Prostate gland (tissue), 2 donors: ENCODE measurements at regions not wholly inside any gene's neighbourhood (a gene's known extent, or its start where the extent isn't known, plus 50 kb on each side); places are given as distances from the start of the nearest gene placed in this dataset.

Experiments
- DNase-seq: peaks from one replicate; pipeline ENCODE4 v3.0.0-alpha.2; 2019; ENCODE audit warnings: low spot score
- H3K27ac ChIP-seq, 2 donors: fragments of 200-600 bp; sonication (generic); 2 replicates each; pipeline ENCODE4 v1.5.1; 2017 to 2019
- H3K27me3 ChIP-seq: fragments of 200-600 bp; sonication (generic); replicated peaks from 2 replicates; pipeline ENCODE4 v1.5.1; 2019; ENCODE audit not compliant: insufficient read depth
- H3K36me3 ChIP-seq, 2 donors: fragments of 200-600 bp; sonication (generic); 1 replicate in 1 of 2; 2 replicates in 1 of 2; pipeline versions ENCODE4 v1.5.1 to v1.8.1; 2017 to 2019
- H3K4me1 ChIP-seq: fragments of 200-600 bp; sonication (generic); replicated peaks from 2 replicates; pipeline ENCODE4 v1.5.1; 2019
- H3K4me3 ChIP-seq, 2 donors: fragments of 200-600 bp; sonication (generic); 2 replicates each; pipeline ENCODE4 v1.5.1; 2017 to 2019
- H3K9me3 ChIP-seq: fragments of 200-600 bp; sonication (generic); 2 replicates; pipeline ENCODE4 v1.5.1; 2017
- CTCF ChIP-seq, 4 experiments: fragments of 200-600 bp in 2 of 4; fragments of 450-650 bp in 2 of 4; sonication (generic) in 2 of 4; IDR thresholded peaks; 1 replicate in 3 of 4; 2 replicates in 1 of 4; pipeline ENCODE4 v1.5.1; 2016 to 2019; ENCODE audit warnings: antibody characterized with exemption in 4 of 4, mild to moderate bottlenecking in 2 of 4, moderate library complexity in 2 of 4
- POLR2A ChIP-seq: fragments of 450-650 bp; IDR thresholded peaks from one replicate; pipeline ENCODE4 v1.6.1; 2016; ENCODE audit warnings: antibody characterized with exemption, mild to moderate bottlenecking
- POLR2AphosphoS5 ChIP-seq: sonication (generic); formaldehyde crosslinking; IDR thresholded peaks from one replicate; pipeline ENCODE4 v1.6.1; 2017; ENCODE audit warnings: antibody characterized with exemption
- WGBS: methylation state at CpG from one replicate; pipeline ENCODE4 v1.1.5; 2018; 5-methylcytosine and 5-hydroxymethylcytosine counted together
- intact Hi-C: fragments of 100-400 bp; cut with DNase I; formaldehyde crosslinking; loops from one replicate; pipeline ENCODE4 v1.14.2; 2022

GRCh38 chr20:57998276-57998675 lies 230.2 kb downstream of the ANKRD60 start:
- no peaks in the 10 kb centered on the region for H3K36me3 ChIP-seq
- no peak for DNase-seq
- H3K9me3 ChIP-seq, result no peaks in the 10 kb centered on the region
- no peaks in the 10 kb centered on the region for H3K27me3 ChIP-seq
- no peak overlapping the region for H3K4me3 ChIP-seq
- WGBS, result 97% methylated on average over 6 of the region's 6 CpGs
- H3K27ac ChIP-seq, result peak overlapping the region; percentile 59 to 74
- peaks cover 17% of the 10 kb centered on the region for H3K4me1 ChIP-seq
- intact Hi-C loops, result no loop called here
- TF ChIP-seq CTCF (IDR thresholded peaks at IDR 0.05) (no peak), POLR2A (no peak), POLR2AphosphoS5 (no peak)

- Histone ChIP-seq H3K27me3 (no peaks in the 10 kb centered on the region), H3K9me3 (no peaks in the 10 kb centered on the region), H3K36me3 (no peaks in the 10 kb centered on the region), H3K4me3 (no peak overlapping the region), H3K27ac (peak overlapping the region; percentile 30 to 75), H3K4me1 (peaks cover 17% of the 10 kb centered on the region)
- no peak for TF ChIP-seq CTCF (IDR thresholded peaks at IDR 0.05)
- TF ChIP-seq POLR2AphosphoS5, result peak; percentile 55
- 51% methylated on average over 2 of the region's 2 CpGs for WGBS
- DNase-seq, result peak; percentile 70
- intact Hi-C loops, result no loop called here
Observed at GRCh38 chr20:57996936-57997890, 231.2 kb downstream of the ANKRD60 start.

- intact Hi-C loops, result no loop called here
- no peaks in the 10 kb centered on the region for H3K27me3 ChIP-seq
- peaks cover 17% of the 10 kb centered on the region for H3K4me1 ChIP-seq
- no peak overlapping the region for H3K4me3 ChIP-seq
- H3K36me3 ChIP-seq, result no peaks in the 10 kb centered on the region
- no peak for TF ChIP-seq POLR2A
- TF ChIP-seq CTCF (IDR thresholded peaks at IDR 0.05), result no peak
- no peak for TF ChIP-seq POLR2AphosphoS5
- H3K9me3 ChIP-seq, result no peaks in the 10 kb centered on the region
- peak overlapping the region in 1 of 2 donors; percentile 75 for H3K27ac ChIP-seq
- 54% methylated on average over 3 of the region's 3 CpGs for WGBS
- no peak for DNase-seq
Observed at GRCh38 chr20:57996465-57996864, 232.0 kb downstream of the ANKRD60 start.

- no peak for TF ChIP-seq POLR2A
- no peak for TF ChIP-seq CTCF (IDR thresholded peaks at IDR 0.05)
- 84% methylated on average over 8 of the region's 8 CpGs for WGBS
- Histone ChIP-seq H3K27ac (peak overlapping the region; percentile 9 to 75), H3K4me1 (peaks cover 17% of the 10 kb centered on the region), H3K4me3 (no peak overlapping the region), H3K27me3 (no peaks in the 10 kb centered on the region), H3K36me3 (no peaks in the 10 kb centered on the region), H3K9me3 (no peaks in the 10 kb centered on the region)
- DNase-seq, result no peak
- intact Hi-C loops, result no loop called here
Observed at GRCh38 chr20:57995381-57995977, 233.0 kb downstream of the ANKRD60 start.
